OCI-LY7 (cell line): ENCODE measurements at regions not wholly inside any gene's neighbourhood (a gene's known extent, or its start where the extent isn't known, plus 50 kb on each side); places are given as distances from the start of the nearest gene placed in this dataset.

Source experiments
- EZH2phosphoT487 ChIP-seq: fragments of 200-600 bp; sonication (generic); IDR thresholded peaks from 2 replicates; pipeline ENCODE4 v1.6.1; 2018; ENCODE audit warnings: low read depth, borderline replicate concordance, mild to moderate bottlenecking, mixed run types, antibody characterized with exemption, low read length, moderate library complexity, mixed read lengths
- TF ChIP-seq, protein P1 (sequence below): fragments of 200-600 bp; sonication (generic); conservative IDR thresholded peaks from 2 replicates; pipeline ENCODE4 v1.5.1; 2014; ENCODE audit warnings: mild to moderate bottlenecking, antibody characterized with exemption, low read length, moderate library complexity, mixed read lengths

DNA sequence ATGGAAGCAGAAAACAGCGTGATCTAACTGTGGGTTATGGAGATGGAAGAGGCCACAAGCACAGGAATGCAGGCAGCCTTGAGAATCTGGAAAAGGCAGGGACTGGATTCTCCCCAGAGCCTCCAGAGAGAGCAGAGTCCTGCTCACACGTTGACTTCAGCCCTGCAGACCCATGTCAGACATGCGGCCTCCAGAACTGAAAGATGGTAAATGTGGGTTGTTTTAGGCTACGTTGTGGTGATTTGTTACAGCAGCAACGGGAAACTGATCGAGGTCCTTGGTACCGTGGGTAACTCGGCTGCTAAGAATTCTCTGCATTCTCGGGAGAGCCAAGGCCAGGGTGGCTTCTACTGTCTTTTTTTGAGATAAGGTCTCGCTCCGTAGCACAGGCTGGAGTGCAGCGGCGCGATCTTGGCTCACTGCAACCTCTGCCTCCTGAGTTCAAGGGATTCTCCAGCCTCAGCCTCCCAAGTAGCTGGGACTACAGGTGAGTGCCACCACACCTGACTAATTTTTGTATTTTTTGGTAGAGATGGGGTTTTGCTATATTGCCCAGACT is 97.1 kb downstream of the ACKR3 start:
- TF ChIP-seq, protein P1, sequence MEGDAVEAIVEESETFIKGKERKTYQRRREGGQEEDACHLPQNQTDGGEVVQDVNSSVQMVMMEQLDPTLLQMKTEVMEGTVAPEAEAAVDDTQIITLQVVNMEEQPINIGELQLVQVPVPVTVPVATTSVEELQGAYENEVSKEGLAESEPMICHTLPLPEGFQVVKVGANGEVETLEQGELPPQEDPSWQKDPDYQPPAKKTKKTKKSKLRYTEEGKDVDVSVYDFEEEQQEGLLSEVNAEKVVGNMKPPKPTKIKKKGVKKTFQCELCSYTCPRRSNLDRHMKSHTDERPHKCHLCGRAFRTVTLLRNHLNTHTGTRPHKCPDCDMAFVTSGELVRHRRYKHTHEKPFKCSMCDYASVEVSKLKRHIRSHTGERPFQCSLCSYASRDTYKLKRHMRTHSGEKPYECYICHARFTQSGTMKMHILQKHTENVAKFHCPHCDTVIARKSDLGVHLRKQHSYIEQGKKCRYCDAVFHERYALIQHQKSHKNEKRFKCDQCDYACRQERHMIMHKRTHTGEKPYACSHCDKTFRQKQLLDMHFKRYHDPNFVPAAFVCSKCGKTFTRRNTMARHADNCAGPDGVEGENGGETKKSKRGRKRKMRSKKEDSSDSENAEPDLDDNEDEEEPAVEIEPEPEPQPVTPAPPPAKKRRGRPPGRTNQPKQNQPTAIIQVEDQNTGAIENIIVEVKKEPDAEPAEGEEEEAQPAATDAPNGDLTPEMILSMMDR, result no peak
- no peak for TF ChIP-seq EZH2phosphoT487
